ENCODE measurements at regions not wholly inside any gene's neighbourhood (a gene's known extent, or its start where the extent isn't known, plus 50 kb on each side); places are given as distances from the start of the nearest gene placed in this dataset.
"Not testable (repeated sequence)": the region's sequence is repeated elsewhere in the genome, so short reads cannot be mapped to it uniquely, and the experiment has no call there.

- no peak for TF ChIP-seq CTCF (IDR thresholded peaks at IDR 0.05; ENCODE audit: insufficient read depth, low read length, severe bottlenecking)
- FAIRE-seq (no peak), DNase-seq (ENCODE audit: low read depth) (no peak)
- no peak overlapping the region for H3K4me3 ChIP-seq (ENCODE audit: low read depth, low read length)
- H3K27me3 ChIP-seq (ENCODE audit: control insufficient read depth, insufficient read depth, low read length), result no peaks in the 10 kb centered on the region
- no peaks in the 10 kb centered on the region for H3K36me3 ChIP-seq (ENCODE audit: control insufficient read depth, insufficient read depth, low read length)
Measured at GRCh38 chr16:66242672-66243071, 123.8 kb upstream of the CDH5 start.

GRCh38 chr16:66242206-66242605 is 124.3 kb upstream of the CDH5 start:
- not testable (repeated sequence) for H3K27me3 ChIP-seq (ENCODE audit: control insufficient read depth, insufficient read depth, low read length); H3K4me3 ChIP-seq (ENCODE audit: low read depth, low read length); H3K36me3 ChIP-seq (ENCODE audit: control insufficient read depth, insufficient read depth, low read length); DNase-seq (ENCODE audit: low read depth); FAIRE-seq

GRCh38 chr16:66240631-66241395 is 125.7 kb upstream of the CDH5 start:
- no peak overlapping the region for H3K4me3 ChIP-seq (ENCODE audit: low read depth, low read length)
- DNase-seq (ENCODE audit: low read depth) (no peak), FAIRE-seq (peak; percentile 43)
- H3K36me3 ChIP-seq (ENCODE audit: control insufficient read depth, insufficient read depth, low read length), result no peaks in the 10 kb centered on the region
- no peaks in the 10 kb centered on the region for H3K27me3 ChIP-seq (ENCODE audit: control insufficient read depth, insufficient read depth, low read length)
- TF ChIP-seq CTCF (IDR thresholded peaks at IDR 0.05; ENCODE audit: insufficient read depth, low read length, severe bottlenecking), result no peak

GRCh38 chr16:66240088-66240487 is 126.4 kb upstream of the CDH5 start:
- TF ChIP-seq CTCF (IDR thresholded peaks at IDR 0.05; ENCODE audit: insufficient read depth, low read length, severe bottlenecking), result no peak
- no peak for FAIRE-seq
- Histone ChIP-seq H3K36me3 (ENCODE audit: control insufficient read depth, insufficient read depth, low read length) (no peaks in the 10 kb centered on the region), H3K4me3 (ENCODE audit: low read depth, low read length) (no peak overlapping the region), H3K27me3 (ENCODE audit: control insufficient read depth, insufficient read depth, low read length) (no peaks in the 10 kb centered on the region)
- no peak for DNase-seq (ENCODE audit: low read depth)

- TF ChIP-seq CTCF (IDR thresholded peaks at IDR 0.05; ENCODE audit: insufficient read depth, low read length, severe bottlenecking), result no peak
- H3K36me3 ChIP-seq (ENCODE audit: control insufficient read depth, insufficient read depth, low read length), result no peaks in the 10 kb centered on the region
- H3K4me3 ChIP-seq (ENCODE audit: low read depth, low read length), result no peak overlapping the region
- DNase-seq (ENCODE audit: low read depth) (no peak), FAIRE-seq (no peak)
- H3K27me3 ChIP-seq (ENCODE audit: control insufficient read depth, insufficient read depth, low read length), result no peaks in the 10 kb centered on the region
Measured at GRCh38 chr16:66238696-66239095, 127.8 kb upstream of the CDH5 start.

- Histone ChIP-seq H3K4me3 (ENCODE audit: low read depth, low read length) (no peak overlapping the region), H3K36me3 (ENCODE audit: control insufficient read depth, insufficient read depth, low read length) (no peaks in the 10 kb centered on the region), H3K27me3 (ENCODE audit: control insufficient read depth, insufficient read depth, low read length) (no peaks in the 10 kb centered on the region)
- no peak for DNase-seq (ENCODE audit: low read depth)
- TF ChIP-seq CTCF (IDR thresholded peaks at IDR 0.05; ENCODE audit: insufficient read depth, low read length, severe bottlenecking), result no peak
- FAIRE-seq, result no peak
Measured at GRCh38 chr16:66236301-66236700, 130.2 kb upstream of the CDH5 start.

Data from bronchial epithelial cell (primary cell).